Anterior cingulate cortex (tissue), 58 donors: ENCODE measurements at regions not wholly inside any gene's neighbourhood (a gene's known extent, or its start where the extent isn't known, plus 50 kb on each side); places are given as distances from the start of the nearest gene placed in this dataset.
A peak's percentile ranks its signal among the peaks of the same experiment; 100 is the strongest.

ENCODE experiments used
- DNase-seq, 58 donors: peaks; one replicate each; lab custom pipeline; 2025; lab: John Stamatoyannopoulos, UW

- DNase-seq, result peak in 1 of 58 donors; percentile 20
These were observed 54.1 kb upstream of the LINC01488 start for GRCh38 chr11:69427337-69427736.

- no peak for DNase-seq
These were observed 53.3 kb upstream of the LINC01488 start for GRCh38 chr11:69427906-69428880.

- no peak for DNase-seq
These were observed 51.6 kb upstream of the LINC01488 start for GRCh38 chr11:69429716-69430491.

GRCh38 chr11:69430566-69430965, 50.9 kb upstream of the LINC01488 start:
- DNase-seq, result no peak

GRCh38 chr11:69431136-69431535, 50.3 kb upstream of the LINC01488 start:
- DNase-seq, result no peak
